Parathyroid adenoma (tissue), 2 donors: ENCODE measurements at regions not wholly inside any gene's neighbourhood (a gene's known extent, or its start where the extent isn't known, plus 50 kb on each side); places are given as distances from the start of the nearest gene placed in this dataset.

Source experiments
- H2AFZ ChIP-seq: fragments of 300-600 bp; sonication (generic); one replicate; pipeline ENCODE4 v1.7.0; 2017; ENCODE audit warnings: antibody characterized with exemption, mild to moderate bottlenecking
- H3K27ac ChIP-seq: fragments of 300-600 bp; sonication (generic); one replicate; pipeline ENCODE4 v1.7.0; 2017
- H3K27me3 ChIP-seq: fragments of 300-600 bp; sonication (generic); one replicate; pipeline ENCODE4 v1.7.0; 2017; ENCODE audit warnings: low read length; ENCODE audit not compliant: control insufficient read depth, insufficient read depth
- H3K36me3 ChIP-seq: fragments of 300-600 bp; sonication (generic); one replicate; pipeline ENCODE4 v1.7.0; 2017; ENCODE audit warnings: low read length; ENCODE audit not compliant: control insufficient read depth, insufficient read depth
- H3K4me1 ChIP-seq: fragments of 300-600 bp; sonication (generic); one replicate; pipeline ENCODE4 v1.7.0; 2017; ENCODE audit warnings: control low read depth
- H3K4me2 ChIP-seq: fragments of 300-600 bp; sonication (generic); one replicate; pipeline ENCODE4 v1.7.0; 2017; ENCODE audit warnings: low read length
- H3K4me3 ChIP-seq: fragments of 300-600 bp; sonication (generic); one replicate; pipeline ENCODE4 v1.7.0; 2017; ENCODE audit warnings: low read depth, low read length
- H3K79me2 ChIP-seq: fragments of 300-600 bp; sonication (generic); one replicate; pipeline ENCODE4 v1.7.0; 2017; ENCODE audit warnings: control low read depth
- H3K9ac ChIP-seq: fragments of 300-600 bp; sonication (generic); one replicate; pipeline ENCODE4 v1.7.0; 2017; ENCODE audit warnings: mild to moderate bottlenecking
- H3K9me3 ChIP-seq: fragments of 300-600 bp; sonication (generic); one replicate; pipeline ENCODE4 v1.7.0; 2017; ENCODE audit warnings: low read length; ENCODE audit not compliant: control insufficient read depth
- CTCF ChIP-seq: fragments of 300-600 bp; sonication (generic); IDR thresholded peaks from one replicate; pipeline ENCODE4 v1.7.0; 2017; ENCODE audit warnings: antibody characterized with exemption, mild to moderate bottlenecking
- donor health status: primary hyperparathyroidism.

DNA sequence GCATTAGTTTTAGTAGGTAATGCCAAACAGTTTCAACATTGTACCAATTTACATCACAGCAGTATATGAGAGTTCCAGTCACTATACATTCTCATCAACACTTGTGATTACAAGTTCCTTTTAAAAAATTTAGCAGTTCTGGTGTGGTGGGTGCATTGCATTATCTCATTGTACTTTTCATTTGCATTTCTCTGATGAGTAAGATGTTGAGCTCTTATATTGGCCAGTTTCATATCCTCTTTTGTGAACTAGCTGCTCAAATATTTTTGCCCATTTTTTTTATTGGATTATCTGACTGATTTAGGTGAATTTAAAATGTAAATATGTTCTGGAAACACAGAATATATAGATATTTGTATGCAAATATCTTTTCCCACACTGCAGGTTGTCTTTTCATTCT lies 160.9 kb upstream of the NR3C1 start:
- no peak overlapping the region for H3K9ac ChIP-seq
- H3K9me3 ChIP-seq = no peaks in the 10 kb centered on the region
- H3K36me3 ChIP-seq = no peaks in the 10 kb centered on the region
- no peak overlapping the region for H3K4me2 ChIP-seq
- H3K79me2 ChIP-seq = no peaks in the 10 kb centered on the region
- H3K27me3 ChIP-seq = no peaks in the 10 kb centered on the region
- no peak for TF ChIP-seq CTCF
- H2AFZ ChIP-seq = no peak overlapping the region
- H3K27ac ChIP-seq = no peak overlapping the region
- H3K4me3 ChIP-seq = no peak overlapping the region
- H3K4me1 ChIP-seq = no peaks in the 10 kb centered on the region

GRCh38 chr5:143562935-143563334 lies 159.4 kb upstream of the NR3C1 start:
- Histone ChIP-seq H3K27ac (no peak overlapping the region), H3K4me1 (no peaks in the 10 kb centered on the region), H3K27me3 (no peaks in the 10 kb centered on the region), H2AFZ (no peak overlapping the region), H3K79me2 (no peaks in the 10 kb centered on the region), H3K4me3 (no peak overlapping the region), H3K4me2 (no peak overlapping the region), H3K9me3 (no peaks in the 10 kb centered on the region), H3K9ac (no peak overlapping the region), H3K36me3 (no peaks in the 10 kb centered on the region)
- TF ChIP-seq CTCF = no peak

GRCh38 chr5:143561219-143561618 lies 157.7 kb upstream of the NR3C1 start:
- no peak for TF ChIP-seq CTCF

DNA sequence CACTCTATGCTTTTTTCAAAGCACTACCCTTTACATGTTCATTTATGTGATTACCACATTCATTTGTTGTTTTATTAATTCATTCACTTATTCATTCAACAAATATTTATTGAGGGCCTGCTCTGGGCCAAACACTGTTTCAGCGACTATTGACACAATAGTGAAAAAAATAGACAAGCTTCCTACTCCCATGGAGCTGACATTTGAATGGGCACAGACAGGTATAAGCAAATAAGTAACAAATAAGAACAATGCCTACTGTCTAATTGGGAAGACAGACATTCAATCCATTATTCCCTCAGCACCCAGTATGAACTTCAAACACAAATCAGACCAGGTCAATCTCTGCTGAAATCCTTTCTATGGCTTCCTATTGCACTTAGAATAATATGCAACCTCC lies 156.9 kb upstream of the NR3C1 start:
- Histone ChIP-seq H3K36me3 (no peaks in the 10 kb centered on the region), H3K79me2 (no peaks in the 10 kb centered on the region), H3K27me3 (no peaks in the 10 kb centered on the region), H3K4me3 (no peak overlapping the region), H3K27ac (no peak overlapping the region), H3K9ac (no peak overlapping the region), H3K9me3 (no peaks in the 10 kb centered on the region), H3K4me2 (no peak overlapping the region), H2AFZ (no peak overlapping the region), H3K4me1 (no peaks in the 10 kb centered on the region)
- no peak for TF ChIP-seq CTCF

More at GRCh38 chr5:143561219-143561618, 157.7 kb upstream of the NR3C1 start:
- H3K4me2 ChIP-seq = peak overlapping the region; percentile 42
- H3K9ac ChIP-seq = no peak overlapping the region
- H3K79me2 ChIP-seq = no peaks in the 10 kb centered on the region
- no peaks in the 10 kb centered on the region for H3K36me3 ChIP-seq
- no peak overlapping the region for H3K27ac ChIP-seq
- H3K9me3 ChIP-seq = no peaks in the 10 kb centered on the region
- no peaks in the 10 kb centered on the region for H3K4me1 ChIP-seq
- no peaks in the 10 kb centered on the region for H3K27me3 ChIP-seq
- no peak overlapping the region for H2AFZ ChIP-seq
- no peak overlapping the region for H3K4me3 ChIP-seq

GRCh38 chr5:143559586-143560109 lies 156.2 kb upstream of the NR3C1 start:
- no peak overlapping the region for H3K4me2 ChIP-seq
- no peaks in the 10 kb centered on the region for H3K36me3 ChIP-seq
- no peaks in the 10 kb centered on the region for H3K79me2 ChIP-seq
- no peaks in the 10 kb centered on the region for H3K9me3 ChIP-seq
- no peak for TF ChIP-seq CTCF
- H3K9ac ChIP-seq = no peak overlapping the region
- no peak overlapping the region for H3K4me3 ChIP-seq
- H3K27me3 ChIP-seq = no peaks in the 10 kb centered on the region
- H2AFZ ChIP-seq = no peak overlapping the region
- H3K27ac ChIP-seq = no peak overlapping the region
- H3K4me1 ChIP-seq = no peaks in the 10 kb centered on the region
